SK-N-MC (cell line): ENCODE measurements at regions not wholly inside any gene's neighbourhood (a gene's known extent, or its start where the extent isn't known, plus 50 kb on each side); places are given as distances from the start of the nearest gene placed in this dataset.
"Not testable (repeated sequence)": the region's sequence is repeated elsewhere in the genome, so short reads cannot be mapped to it uniquely, and the experiment has no call there.

Source experiments
- DNase-seq: peaks from one replicate; pipeline ENCODE4 v3.0.0-alpha.2; 2011; ENCODE audit warnings: low read depth, low spot score
- H3K27ac ChIP-seq: fragments of 200-600 bp; sonication (generic); 2 replicates; pipeline ENCODE4 v1.5.1; 2016; ENCODE audit warnings: mixed run types
- H3K36me3 ChIP-seq: fragments of 200-600 bp; sonication (generic); 2 replicates; pipeline ENCODE4 v1.6.1; 2017; ENCODE audit warnings: antibody characterized with exemption, low read length, mixed read lengths; ENCODE audit not compliant: insufficient read depth
- H3K4me3 ChIP-seq: fragments of 200-600 bp; sonication (generic); 2 replicates; pipeline ENCODE4 v1.5.1; 2016
- H3K9ac ChIP-seq: fragments of 200-600 bp; sonication (generic); 2 replicates; pipeline ENCODE4 v1.8.0; 2017; ENCODE audit warnings: mixed run types, mixed read lengths; ENCODE audit not compliant: insufficient read length
- H3K9me3 ChIP-seq: fragments of 200-600 bp; sonication (generic); 2 replicates; pipeline ENCODE4 v1.6.1; 2017; ENCODE audit warnings: low read depth, mild to moderate bottlenecking, antibody characterized with exemption, low read length, moderate library complexity, mixed read lengths
- EZH2 ChIP-seq: fragments of 200-600 bp; sonication (generic); IDR thresholded peaks from one replicate; pipeline ENCODE4 v1.6.1; 2017; ENCODE audit warnings: antibody characterized with exemption
- FOXP2 ChIP-seq: optimal IDR thresholded peaks from 2 replicates; pipeline ENCODE3; 2011; ENCODE audit warnings: mild to moderate bottlenecking, moderate library complexity; ENCODE audit not compliant: insufficient read depth; ENCODE audit errors: extremely low read length, control extremely low read depth
- POLR2AphosphoS5 ChIP-seq: IDR thresholded peaks from 2 replicates; pipeline ENCODE4 v1.6.1; 2012; ENCODE audit warnings: mild to moderate bottlenecking, low read depth, low read length, borderline replicate concordance

- Histone ChIP-seq H3K9ac (no peak overlapping the region), H3K9me3 (no peaks in the 10 kb centered on the region), H3K4me3 (no peak overlapping the region), H3K36me3 (no peaks in the 10 kb centered on the region), H3K27ac (no peak overlapping the region)
- DNase-seq = no peak
- no peak for TF ChIP-seq FOXP2
- no peak for TF ChIP-seq EZH2
Measured at GRCh38 chr10:87603196-87603595, 56.5 kb upstream of the PAPSS2 start.

- Histone ChIP-seq H3K27ac (no peak overlapping the region), H3K36me3 (no peaks in the 10 kb centered on the region), H3K9me3 (no peaks in the 10 kb centered on the region), H3K9ac (no peak overlapping the region), H3K4me3 (no peak overlapping the region)
- TF ChIP-seq EZH2 (no peak), FOXP2 (no peak), POLR2AphosphoS5 (no peak)
- DNase-seq = no peak
Measured at GRCh38 chr10:87603769-87604168, 55.9 kb upstream of the PAPSS2 start.

DNA sequence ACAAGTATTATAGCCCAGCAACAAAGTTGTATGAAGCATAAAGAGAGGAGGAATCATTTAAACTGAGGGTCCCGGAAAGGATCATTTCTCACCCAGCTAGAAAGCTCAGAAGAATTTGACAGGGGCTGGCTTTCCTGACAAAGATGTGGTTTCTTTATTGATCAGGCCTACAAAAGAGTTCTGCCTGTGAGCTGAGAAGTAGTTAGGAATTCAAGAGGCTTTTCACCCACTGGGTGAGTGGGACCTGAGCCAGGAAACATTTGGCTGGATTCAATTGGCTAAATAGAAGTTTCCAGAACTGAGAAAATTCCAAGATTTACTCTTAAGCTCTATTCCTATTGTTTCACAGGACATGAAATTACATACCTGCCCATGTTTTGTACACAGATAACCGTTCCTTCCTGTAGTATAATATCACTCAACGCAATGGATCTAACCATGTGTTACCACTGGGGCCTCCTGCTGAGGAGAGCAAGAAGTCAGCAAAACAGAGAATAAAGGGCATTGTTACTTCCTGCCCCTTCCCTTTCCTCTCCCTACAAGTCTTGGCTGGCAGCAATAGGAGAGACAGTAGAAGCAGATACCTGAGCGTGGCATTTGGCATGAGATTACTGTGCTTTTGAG lies 53.9 kb upstream of the PAPSS2 start:
- no peak overlapping the region for H3K4me3 ChIP-seq

GRCh38 chr10:87608756-87609155 lies 50.9 kb upstream of the PAPSS2 start:
- TF ChIP-seq POLR2AphosphoS5 = no peak; the same call in 1 of the 2 replicates
- no peak for TF ChIP-seq EZH2
- no peak for TF ChIP-seq FOXP2
- H3K4me3 ChIP-seq = peak overlapping the region; percentile 47
- peak; percentile 88 for DNase-seq
- no peaks in the 10 kb centered on the region for H3K36me3 ChIP-seq
- H3K9ac ChIP-seq = no peak overlapping the region
- no peaks in the 10 kb centered on the region for H3K9me3 ChIP-seq
- no peak overlapping the region for H3K27ac ChIP-seq

More for the DNA sequence above, 53.9 kb upstream of the PAPSS2 start:
- Histone ChIP-seq H3K9ac (no peak overlapping the region), H3K36me3 (no peaks in the 10 kb centered on the region), H3K9me3 (no peaks in the 10 kb centered on the region), H3K27ac (no peak overlapping the region)
- TF ChIP-seq POLR2AphosphoS5 (no peak), EZH2 (no peak), FOXP2 (no peak)
- no peak for DNase-seq

DNA sequence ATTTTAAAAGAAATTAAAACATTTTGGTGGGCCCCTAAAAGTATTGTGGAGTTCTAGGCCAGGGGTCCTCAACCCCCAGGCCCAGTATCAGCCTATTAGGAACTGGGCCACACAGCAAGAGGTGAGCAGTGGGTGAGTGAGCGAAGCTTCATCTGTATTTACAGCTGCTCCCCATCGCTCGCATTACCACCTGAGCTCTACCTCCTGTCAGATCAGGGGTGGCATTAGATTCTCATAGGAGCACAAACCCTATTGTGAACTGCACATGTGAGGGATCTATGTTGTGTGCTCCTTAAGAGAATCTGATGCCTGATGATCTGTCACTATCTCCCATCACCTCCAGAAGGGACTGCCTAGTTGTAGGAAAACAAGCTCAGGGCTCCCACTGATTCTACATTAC lies 50.1 kb upstream of the PAPSS2 start:
- not testable (repeated sequence) for H3K9ac ChIP-seq, H3K27ac ChIP-seq, DNase-seq, H3K36me3 ChIP-seq, H3K4me3 ChIP-seq, H3K9me3 ChIP-seq
